Midbrain (tissue), 1 donor: ENCODE measurements at regions not wholly inside any gene's neighbourhood (a gene's known extent, or its start where the extent isn't known, plus 50 kb on each side); places are given as distances from the start of the nearest gene placed in this dataset.

ENCODE experiments used
- DNase-seq: peaks from one replicate; lab custom pipeline; 2025; lab: John Stamatoyannopoulos, UW

DNA sequence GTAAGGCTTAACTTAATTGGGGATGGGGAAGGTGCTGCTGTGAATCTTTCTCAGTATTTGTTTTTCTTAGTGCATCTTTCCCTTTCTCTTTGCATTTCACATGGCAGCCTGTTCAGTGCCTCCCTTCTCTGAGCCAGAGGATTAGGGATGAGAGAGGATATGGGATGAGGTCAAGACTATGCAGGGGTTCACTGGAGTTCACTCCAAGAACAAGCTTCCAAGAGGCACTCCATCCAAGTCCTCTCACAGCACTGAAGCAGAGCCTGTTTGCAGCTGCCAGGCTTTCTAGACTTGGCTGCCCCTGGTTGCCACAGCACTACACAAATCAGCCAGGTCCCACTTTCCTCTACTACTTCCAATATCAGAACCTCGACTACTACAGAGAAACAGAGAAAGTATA is 80.3 kb upstream of the GYPC start:
- DNase-seq = no peak

DNA sequence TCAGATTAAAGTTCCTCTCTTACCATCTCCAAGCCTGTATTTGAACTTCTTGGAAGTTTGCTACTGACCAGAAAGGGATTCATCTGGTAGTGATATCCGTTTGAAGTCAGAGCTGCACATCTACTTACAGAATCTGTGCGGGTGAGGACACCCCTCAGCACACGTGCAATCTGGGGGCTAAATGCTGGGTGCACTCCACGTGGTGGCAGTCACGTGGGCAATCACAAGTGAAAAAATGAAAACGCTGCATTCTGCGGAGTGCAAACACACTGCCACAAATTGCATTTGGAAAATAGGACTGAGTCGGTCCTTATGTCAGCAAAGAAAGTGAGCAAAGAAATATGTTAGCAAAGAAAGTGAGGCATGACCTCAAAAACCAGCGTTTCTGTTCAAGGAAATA is 76.1 kb upstream of the GYPC start:
- DNase-seq = no peak

DNA sequence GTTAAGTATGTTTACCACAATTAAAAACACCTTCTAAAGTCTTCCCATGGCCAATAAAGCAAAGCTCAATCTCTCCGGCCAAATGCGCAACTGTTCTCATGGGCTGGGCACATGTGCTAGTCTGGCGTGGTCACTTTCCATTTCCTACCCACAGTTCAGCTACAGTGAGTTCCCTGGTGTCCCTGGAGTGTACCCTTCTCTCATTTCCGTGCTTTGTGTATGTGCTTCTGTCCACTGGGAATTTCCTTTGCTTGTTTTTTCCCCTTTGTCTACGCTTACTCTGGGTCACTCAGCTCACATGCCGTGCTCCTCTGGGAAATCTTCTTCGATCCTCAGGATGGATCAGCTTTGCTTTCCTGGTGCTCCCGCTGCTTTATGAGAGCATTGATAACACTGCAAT is 69.6 kb upstream of the GYPC start:
- DNase-seq = no peak

DNA sequence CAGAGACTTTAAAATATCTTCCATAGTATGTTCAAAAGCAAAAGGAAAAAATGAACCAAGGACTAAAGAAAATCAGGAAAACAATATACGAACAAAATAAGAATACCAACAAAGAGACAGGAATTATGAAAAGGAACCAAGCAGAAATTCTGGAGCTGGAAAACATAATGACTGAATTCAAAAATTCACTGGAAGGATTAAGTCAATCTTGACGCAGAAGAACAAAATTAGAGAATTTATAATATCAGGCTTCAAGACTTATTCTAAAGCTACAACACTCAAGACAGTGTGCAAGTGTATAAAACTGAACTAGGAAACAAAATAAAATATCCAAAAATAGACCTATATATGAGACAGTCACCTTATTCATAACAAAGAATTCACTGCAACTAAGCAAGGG is 56.9 kb upstream of the GYPC start:
- no peak for DNase-seq

DNA sequence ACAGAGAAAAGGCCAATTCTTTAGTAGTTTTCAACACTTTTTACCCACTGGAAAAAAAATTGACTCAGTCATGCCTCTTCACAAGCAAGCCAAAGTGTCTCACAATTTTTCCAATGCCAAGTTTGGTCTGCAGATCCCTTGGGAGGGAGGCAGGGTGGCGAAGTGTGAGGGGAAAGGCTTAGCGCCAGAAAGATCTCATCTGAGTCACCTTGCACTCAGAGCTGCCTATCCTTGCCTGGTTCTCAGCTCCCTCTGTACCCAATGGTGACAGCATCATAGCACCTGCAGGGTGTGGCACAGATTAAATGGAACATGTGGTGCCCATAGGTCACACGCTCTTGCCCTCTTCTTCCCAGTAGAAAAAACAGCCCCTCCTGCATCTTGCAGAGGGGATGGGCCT is 55.2 kb upstream of the GYPC start:
- DNase-seq = no peak

DNA sequence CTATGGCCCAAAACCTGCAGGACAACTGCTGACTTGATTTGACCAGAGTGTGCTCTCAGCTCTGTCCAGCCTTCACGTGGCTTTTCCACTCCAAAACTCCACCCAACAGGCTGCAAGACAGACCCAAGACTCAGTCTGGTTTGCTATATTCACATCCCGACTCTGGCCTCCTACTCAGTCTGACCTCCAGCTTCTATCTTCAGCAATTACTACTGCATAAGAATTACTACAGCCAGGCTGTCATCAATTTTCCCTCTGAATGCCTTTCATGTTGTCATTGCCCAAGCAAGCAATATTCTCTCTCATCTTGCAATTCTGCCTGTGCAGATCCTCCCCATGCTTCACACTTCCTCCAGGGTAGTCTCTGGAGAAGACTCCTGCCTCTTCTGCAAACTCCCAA is 53.6 kb upstream of the GYPC start:
- DNase-seq = no peak
